Sciatic nerve (tissue), 2 donors: ENCODE measurements at regions not wholly inside any gene's neighbourhood (a gene's known extent, or its start where the extent isn't known, plus 50 kb on each side); places are given as distances from the start of the nearest gene placed in this dataset.

Experiments
- ATAC-seq: fragments of 200-7000 bp; cut with Tn5 transposase; one replicate; pipeline ENCODE4 v1.9.1; 2020; ENCODE audit warnings: mild to moderate bottlenecking, moderate library complexity
- DNase-seq: peaks from one replicate; pipeline ENCODE4 v3.0.0-alpha.2; 2020; ENCODE audit warnings: low spot score
- intact Hi-C: fragments of 100-400 bp; cut with DNase I; formaldehyde crosslinking; loops from one replicate; pipeline ENCODE4 v1.14.2; 2022
- donor health status: DM: no; HTN: no; CAD: no.
- donor health status: DM: no; HTN: no; CAD: no.

GRCh38 chr1:10889650-10890353 lies 93.4 kb upstream of the CASZ1 start:
- intact Hi-C loops = loop anchor here (5.0 kb wide), 1 partner anchor 687 kb away; no protein-coding TSS in a partner anchor
- no peak for ATAC-seq
- no peak for DNase-seq

GRCh38 chr1:10890491-10891071 lies 94.1 kb upstream of the CASZ1 start:
- intact Hi-C loops = no loop called here
- ATAC-seq = no peak

GRCh38 chr1:10891091-10891490 lies 94.6 kb upstream of the CASZ1 start:
- no peak for ATAC-seq
- intact Hi-C loops = no loop called here
- no peak for DNase-seq

More at GRCh38 chr1:10890491-10891071, 94.1 kb upstream of the CASZ1 start:
- DNase-seq = no peak

- DNase-seq = no peak
- intact Hi-C loops = no loop called here
- ATAC-seq = no peak
Observed at GRCh38 chr1:10892138-10893065, 96.0 kb upstream of the CASZ1 start.

- DNase-seq (no peak), ATAC-seq (no peak)
- intact Hi-C loops = no loop called here
Observed at GRCh38 chr1:10895621-10896020, 99.2 kb upstream of the CASZ1 start.

GRCh38 chr1:10896673-10897072 lies 100.2 kb upstream of the CASZ1 start:
- intact Hi-C loops = no loop called here
- ATAC-seq (no peak), DNase-seq (no peak)

- DNase-seq (no peak), ATAC-seq (no peak)
- intact Hi-C loops = no loop called here
Observed at GRCh38 chr1:10897321-10897980, 101.0 kb upstream of the CASZ1 start.

- DNase-seq = no peak
Observed at GRCh38 chr1:10897981-10898728, 101.7 kb upstream of the CASZ1 start.

GRCh38 chr1:10898921-10899320 lies 102.5 kb upstream of the CASZ1 start:
- DNase-seq (no peak), ATAC-seq (no peak)
- intact Hi-C loops = no loop called here

More at GRCh38 chr1:10897981-10898728, 101.7 kb upstream of the CASZ1 start:
- intact Hi-C loops = no loop called here
- ATAC-seq = no peak

- ATAC-seq = no peak
- DNase-seq = no peak
- intact Hi-C loops = no loop called here
Observed at GRCh38 chr1:10899490-10900250, 103.2 kb upstream of the CASZ1 start.

GRCh38 chr1:10900251-10900651 lies 103.8 kb upstream of the CASZ1 start:
- ATAC-seq (no peak), DNase-seq (no peak)
- intact Hi-C loops = no loop called here

- ATAC-seq (no peak), DNase-seq (no peak)
- intact Hi-C loops = no loop called here
Observed at GRCh38 chr1:10900691-10901090, 104.2 kb upstream of the CASZ1 start.

- ATAC-seq = peak; percentile 33
- no peak for DNase-seq
Observed at GRCh38 chr1:10901091-10901890, 104.8 kb upstream of the CASZ1 start.

GRCh38 chr1:10901891-10902805 lies 105.7 kb upstream of the CASZ1 start:
- ATAC-seq = peak; percentile 6
- DNase-seq = no peak
- intact Hi-C loops = no loop called here

More at GRCh38 chr1:10901091-10901890, 104.8 kb upstream of the CASZ1 start:
- intact Hi-C loops = no loop called here

GRCh38 chr1:10903421-10903820 lies 107.0 kb upstream of the CASZ1 start:
- ATAC-seq = no peak
- DNase-seq = no peak
- intact Hi-C loops = no loop called here

- intact Hi-C loops = no loop called here
- ATAC-seq (no peak), DNase-seq (no peak)
Observed at GRCh38 chr1:10903821-10904220, 107.4 kb upstream of the CASZ1 start.
